Gastroesophageal sphincter (tissue), 3 donors: ENCODE measurements at regions not wholly inside any gene's neighbourhood (a gene's known extent, or its start where the extent isn't known, plus 50 kb on each side); places are given as distances from the start of the nearest gene placed in this dataset.

Source experiments
- EP300 ChIP-seq: sonication (generic); formaldehyde crosslinking; IDR thresholded peaks from one replicate; pipeline ENCODE4 v1.6.1; 2017; ENCODE audit warnings: antibody characterized with exemption, mild to moderate bottlenecking
- POLR2A ChIP-seq, 2 donors: fragments of 450-650 bp; IDR thresholded peaks; one replicate each; pipeline ENCODE4 v1.6.1; 2017; ENCODE audit warnings: antibody characterized with exemption in 2 of 2, mild to moderate bottlenecking in 2 of 2, moderate library complexity in 1 of 2
- TF ChIP-seq, protein P1 (sequence below), 4 experiments: fragments of 200-600 bp in 2 of 4; fragments of 450-650 bp in 2 of 4; sonication (generic) in 1 of 4; IDR thresholded peaks; one replicate each; pipeline ENCODE4 v1.5.1; 2017 to 2019; ENCODE audit warnings: antibody characterized with exemption in 4 of 4, mild to moderate bottlenecking in 2 of 4, moderate library complexity in 2 of 4

DNA sequence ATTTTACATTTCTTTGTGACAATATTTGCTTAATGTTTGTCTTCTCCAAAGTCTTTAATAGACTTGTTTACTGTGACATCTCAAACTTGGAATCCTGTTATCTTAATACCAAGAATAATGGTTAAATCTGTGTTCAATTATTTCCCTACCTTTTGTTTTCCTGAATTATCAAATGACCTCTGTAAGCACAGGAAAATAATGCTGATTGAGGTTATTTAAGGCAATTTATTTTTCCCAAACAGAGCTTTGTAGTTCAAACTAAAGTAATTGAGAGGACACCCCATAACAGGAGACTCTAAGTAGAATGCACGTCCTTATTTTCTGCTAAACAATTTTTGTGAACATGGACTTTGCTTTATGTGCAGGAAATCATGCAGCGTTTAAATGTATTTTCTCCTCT lies 195.0 kb downstream of the BTBD3 start:
- TF ChIP-seq, protein P1, sequence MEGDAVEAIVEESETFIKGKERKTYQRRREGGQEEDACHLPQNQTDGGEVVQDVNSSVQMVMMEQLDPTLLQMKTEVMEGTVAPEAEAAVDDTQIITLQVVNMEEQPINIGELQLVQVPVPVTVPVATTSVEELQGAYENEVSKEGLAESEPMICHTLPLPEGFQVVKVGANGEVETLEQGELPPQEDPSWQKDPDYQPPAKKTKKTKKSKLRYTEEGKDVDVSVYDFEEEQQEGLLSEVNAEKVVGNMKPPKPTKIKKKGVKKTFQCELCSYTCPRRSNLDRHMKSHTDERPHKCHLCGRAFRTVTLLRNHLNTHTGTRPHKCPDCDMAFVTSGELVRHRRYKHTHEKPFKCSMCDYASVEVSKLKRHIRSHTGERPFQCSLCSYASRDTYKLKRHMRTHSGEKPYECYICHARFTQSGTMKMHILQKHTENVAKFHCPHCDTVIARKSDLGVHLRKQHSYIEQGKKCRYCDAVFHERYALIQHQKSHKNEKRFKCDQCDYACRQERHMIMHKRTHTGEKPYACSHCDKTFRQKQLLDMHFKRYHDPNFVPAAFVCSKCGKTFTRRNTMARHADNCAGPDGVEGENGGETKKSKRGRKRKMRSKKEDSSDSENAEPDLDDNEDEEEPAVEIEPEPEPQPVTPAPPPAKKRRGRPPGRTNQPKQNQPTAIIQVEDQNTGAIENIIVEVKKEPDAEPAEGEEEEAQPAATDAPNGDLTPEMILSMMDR (IDR thresholded peaks at IDR 0.05): no peak
- TF ChIP-seq POLR2A (IDR thresholded peaks at IDR 0.05) (no peak), EP300 (no peak)
